Endothelial cell of umbilical vein (primary cell): ENCODE measurements at regions not wholly inside any gene's neighbourhood (a gene's known extent, or its start where the extent isn't known, plus 50 kb on each side); places are given as distances from the start of the nearest gene placed in this dataset.

Source experiments
- BruUV-seq: library from RNA; stranded (reverse); fragments of 400-500 nt; replicated peaks from 2 replicates; lab custom pipeline; 2021; lab: Mats Ljungman, UMichigan
- CTCF ChIA-PET: fragments of 300-600, 350-600 bp; sonication (Branson Sonifier 250); formaldehyde crosslinking; loops from one replicate; lab custom pipeline; 2021; ENCODE audit warnings: antibody characterized with exemption, inconsistent platforms; lab: Charles Lee
- POLR2A ChIA-PET: fragments of 300-600, 350-600 bp; sonication (Branson Sonifier 250); formaldehyde crosslinking; loops from one replicate; lab custom pipeline; 2021; ENCODE audit warnings: antibody characterized with exemption, inconsistent platforms; lab: Charles Lee
- DNase-seq: peaks from one replicate; pipeline ENCODE4 v3.0.0-alpha.2; 2011; ENCODE audit warnings: low read depth, low spot score
- FAIRE-seq: peaks from 2 replicates; lab custom pipeline; 2011; peaks lifted over from hg19 to GRCh38; lab: Jason Lieb, UNC
- H2AFZ ChIP-seq: 2 replicates; pipeline ENCODE4 v1.6.0; 2012; ENCODE audit warnings: low read depth, low read length, control low read depth, inconsistent platforms
- H3K27ac ChIP-seq: 2 replicates; pipeline ENCODE4 v1.5.1; 2011; ENCODE audit warnings: low read depth, mild to moderate bottlenecking, control low read depth, low read length, moderate library complexity; ENCODE audit not compliant: insufficient read depth
- H3K27me3 ChIP-seq, 2 experiments: 2 replicates each; pipeline versions ENCODE4 v1.6.0 to v1.6.1; 2011; ENCODE audit warnings: low read length in 2 of 2, mixed read lengths in 1 of 2; ENCODE audit not compliant: control insufficient read depth in 2 of 2, insufficient read depth in 2 of 2
- H3K36me3 ChIP-seq, 2 experiments: 2 replicates in 1 of 2; 3 replicates in 1 of 2; pipeline ENCODE4 v1.5.1; 2011; ENCODE audit warnings: low read length in 2 of 2, mild to moderate bottlenecking in 1 of 2, moderate library complexity in 1 of 2; ENCODE audit not compliant: control insufficient read depth in 2 of 2, insufficient read depth in 2 of 2; ENCODE audit errors: extremely low read depth in 1 of 2
- H3K4me1 ChIP-seq: 3 replicates; pipeline ENCODE4 v1.5.1; 2011; ENCODE audit warnings: mild to moderate bottlenecking, low read length; ENCODE audit not compliant: control insufficient read depth, insufficient read depth; ENCODE audit errors: extremely low read depth
- H3K4me2 ChIP-seq: 2 replicates; pipeline ENCODE4 v1.6.1; 2011; ENCODE audit warnings: low read length, control low read depth, mixed read lengths; ENCODE audit not compliant: insufficient read depth
- H3K4me3 ChIP-seq, 3 experiments: fragments of 200-600 bp in 1 of 3; sonication (generic), shearing (Covaris generic) in 1 of 3; replicated peaks in 1 of 3; 2 replicates each; pipeline ENCODE4 v1.5.1; 2011 to 2016; ENCODE audit warnings: control low read depth in 3 of 3, low read length in 3 of 3, mild to moderate bottlenecking in 2 of 3, inconsistent platforms in 1 of 3, low read depth in 1 of 3, moderate library complexity in 1 of 3; ENCODE audit not compliant: insufficient read depth in 1 of 3
- H3K79me2 ChIP-seq: 2 replicates; pipeline ENCODE4 v1.6.0; 2012; ENCODE audit warnings: low read length, inconsistent platforms; ENCODE audit not compliant: control insufficient read depth, insufficient read depth
- H3K9ac ChIP-seq: replicated peaks from 2 replicates; pipeline ENCODE3; 2011; ENCODE audit warnings: low read length, control low read depth; ENCODE audit not compliant: insufficient read depth; ENCODE audit errors: extremely low read depth
- H3K9me1 ChIP-seq: replicated peaks from 3 replicates; pipeline ENCODE4 v1.6.0; 2011; ENCODE audit warnings: mild to moderate bottlenecking, low read length; ENCODE audit not compliant: control insufficient read depth, insufficient read depth; ENCODE audit errors: extremely low read depth
- H3K9me3 ChIP-seq: replicated peaks from 2 replicates; pipeline ENCODE4 v1.5.1; 2012; ENCODE audit warnings: low read length, inconsistent platforms; ENCODE audit not compliant: control insufficient read depth, insufficient read depth
- H4K20me1 ChIP-seq: replicated peaks from 2 replicates; pipeline ENCODE3; 2011; ENCODE audit warnings: mild to moderate bottlenecking, low read length; ENCODE audit not compliant: control insufficient read depth, insufficient read depth; ENCODE audit errors: extremely low read depth
- FOS ChIP-seq: IDR thresholded peaks from 2 replicates; pipeline ENCODE4 v1.6.1; 2011; ENCODE audit warnings: mild to moderate bottlenecking, low read length, moderate library complexity, borderline replicate concordance; ENCODE audit not compliant: insufficient read depth
- JUN ChIP-seq: IDR thresholded peaks from 2 replicates; pipeline ENCODE4 v1.6.1; 2011; ENCODE audit warnings: borderline replicate concordance, low read depth; ENCODE audit not compliant: insufficient read length, insufficient read depth
- dilution Hi-C: fragments of 300-500 bp; cut with MboI; formaldehyde crosslinking; loops from one replicate; pipeline ENCODE4 v1.15.0; 2019; ENCODE audit warnings: low sequenced_read_pairs; ENCODE audit not compliant: extremely low pct_ligation_motif_present
- intact Hi-C: fragments of 100-400 bp; cut with micrococcal nuclease; formaldehyde crosslinking; loops from one replicate; pipeline ENCODE4 v1.10.0; 2022
- TF ChIP-seq, protein P1 (sequence below), 2 donors: IDR thresholded peaks; 1 replicate in 1 of 2; 2 replicates in 1 of 2; pipeline ENCODE4 v1.5.1; 2011; ENCODE audit warnings: low read length in 2 of 2, mild to moderate bottlenecking in 2 of 2, moderate library complexity in 2 of 2, control low read depth in 1 of 2, inconsistent platforms in 1 of 2, low read depth in 1 of 2; ENCODE audit not compliant: insufficient read depth in 1 of 2; ENCODE audit errors: extremely low read depth in 1 of 2

GRCh38 chr21:14829685-14830084 is 235.1 kb downstream of the NRIP1 start:
- BruUV-seq: no TSS peak
- Histone ChIP-seq H2AFZ (no peak overlapping the region), H3K9me1 (no peaks in the 10 kb centered on the region), H3K9me3 (no peaks in the 10 kb centered on the region), H4K20me1 (no peaks in the 10 kb centered on the region), H3K9ac (no peak overlapping the region), H3K79me2 (no peaks in the 10 kb centered on the region), H3K4me1 (no peaks in the 10 kb centered on the region), H3K36me3 (no peaks in the 10 kb centered on the region), H3K27me3 (no peaks in the 10 kb centered on the region), H3K4me2 (no peak overlapping the region), H3K27ac (no peak overlapping the region), H3K4me3 (no peak overlapping the region)
- dilution Hi-C loops: no loop called here
- ChIA-PET CTCF (no interaction called here), POLR2A (no interaction called here)
- TF ChIP-seq JUN: no peak
- TF ChIP-seq, protein P1, sequence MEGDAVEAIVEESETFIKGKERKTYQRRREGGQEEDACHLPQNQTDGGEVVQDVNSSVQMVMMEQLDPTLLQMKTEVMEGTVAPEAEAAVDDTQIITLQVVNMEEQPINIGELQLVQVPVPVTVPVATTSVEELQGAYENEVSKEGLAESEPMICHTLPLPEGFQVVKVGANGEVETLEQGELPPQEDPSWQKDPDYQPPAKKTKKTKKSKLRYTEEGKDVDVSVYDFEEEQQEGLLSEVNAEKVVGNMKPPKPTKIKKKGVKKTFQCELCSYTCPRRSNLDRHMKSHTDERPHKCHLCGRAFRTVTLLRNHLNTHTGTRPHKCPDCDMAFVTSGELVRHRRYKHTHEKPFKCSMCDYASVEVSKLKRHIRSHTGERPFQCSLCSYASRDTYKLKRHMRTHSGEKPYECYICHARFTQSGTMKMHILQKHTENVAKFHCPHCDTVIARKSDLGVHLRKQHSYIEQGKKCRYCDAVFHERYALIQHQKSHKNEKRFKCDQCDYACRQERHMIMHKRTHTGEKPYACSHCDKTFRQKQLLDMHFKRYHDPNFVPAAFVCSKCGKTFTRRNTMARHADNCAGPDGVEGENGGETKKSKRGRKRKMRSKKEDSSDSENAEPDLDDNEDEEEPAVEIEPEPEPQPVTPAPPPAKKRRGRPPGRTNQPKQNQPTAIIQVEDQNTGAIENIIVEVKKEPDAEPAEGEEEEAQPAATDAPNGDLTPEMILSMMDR (IDR thresholded peaks at IDR 0.05; ENCODE audit: extremely low read depth in 1 of 2, insufficient read depth in 1 of 2, low read depth in 1 of 2, low read length in 2 of 2): no peak
- no peak for FAIRE-seq
- DNase-seq: no peak
- intact Hi-C loops: no loop called here

DNA sequence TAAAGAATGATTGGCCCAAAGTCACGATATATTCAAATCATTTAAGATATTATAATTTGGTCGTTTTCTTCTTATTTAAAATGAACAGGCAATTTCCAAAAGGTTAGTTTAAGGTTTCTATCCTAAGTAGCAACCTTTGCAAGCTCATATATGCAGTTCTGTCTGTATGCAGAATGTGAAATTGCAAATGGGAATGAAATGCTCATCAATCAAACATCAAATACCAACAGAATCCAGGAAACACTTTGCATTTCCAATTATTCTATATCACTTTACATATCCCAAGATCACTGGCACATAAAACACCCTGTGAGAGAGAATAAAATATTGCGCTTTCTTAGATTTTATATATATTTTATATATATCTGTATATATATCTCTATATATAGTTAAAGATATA is 237.3 kb downstream of the NRIP1 start:
- FAIRE-seq: no peak
- no peak overlapping the region for H3K27ac ChIP-seq
- H3K36me3 ChIP-seq: no peaks in the 10 kb centered on the region
- no peaks in the 10 kb centered on the region for H3K4me1 ChIP-seq
- H3K9ac ChIP-seq: no peak overlapping the region
- H2AFZ ChIP-seq: no peak overlapping the region
- no peaks in the 10 kb centered on the region for H4K20me1 ChIP-seq
- no peak overlapping the region for H3K4me3 ChIP-seq
- H3K9me3 ChIP-seq: no peaks in the 10 kb centered on the region
- POLR2A ChIA-PET: no interaction called here
- no peaks in the 10 kb centered on the region for H3K27me3 ChIP-seq
- no peak for TF ChIP-seq FOS
- no peaks in the 10 kb centered on the region for H3K79me2 ChIP-seq
- no peak overlapping the region for H3K4me2 ChIP-seq
- no peaks in the 10 kb centered on the region for H3K9me1 ChIP-seq
- dilution Hi-C loops (no loop called here), intact Hi-C loops (no loop called here)
- no TSS peak for BruUV-seq
- DNase-seq: no peak
- CTCF ChIA-PET: no interaction called here
